ENCODE measurements at regions not wholly inside any gene's neighbourhood (a gene's known extent, or its start where the extent isn't known, plus 50 kb on each side); places are given as distances from the start of the nearest gene placed in this dataset.

DNA sequence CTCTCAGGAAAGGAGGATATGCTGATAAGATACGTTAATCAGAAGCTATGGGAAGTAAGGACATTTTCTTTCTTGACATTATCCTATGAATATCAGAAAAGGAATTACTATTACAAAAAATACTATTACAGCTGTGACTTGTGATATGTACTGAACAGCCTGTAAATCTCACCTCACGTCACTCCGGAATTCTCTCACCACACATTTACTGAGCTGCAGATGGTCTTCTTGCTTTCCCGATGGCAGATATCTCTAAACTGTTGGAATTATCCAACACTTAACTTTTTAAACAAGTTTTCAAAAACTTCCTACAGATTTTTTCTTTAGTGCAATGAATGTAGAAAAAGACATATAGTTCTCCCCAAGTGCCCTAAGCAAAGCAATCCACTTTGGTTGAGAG, 313.4 kb downstream of the GPR37 start:
- Histone ChIP-seq H3K23ac (ENCODE audit: insufficient read length) (no peak overlapping the region), H3K79me2 (ENCODE audit: control insufficient read depth in 1 of 2, insufficient read depth in 2 of 2, low read length in 2 of 2) (no peaks in the 10 kb centered on the region), H3K9me3 (ENCODE audit: insufficient read depth in 2 of 2, low read depth in 1 of 2, low read length in 1 of 2) (no peaks in the 10 kb centered on the region), H3K4me2 (ENCODE audit: insufficient read depth in 1 of 2, low read depth in 2 of 2, low read length in 2 of 2) (no peak overlapping the region), H4K8ac (ENCODE audit: extremely low read depth, insufficient read depth, low read length) (no peak overlapping the region), H2AFZ (ENCODE audit: low read length) (no peak overlapping the region), H2BK5ac (ENCODE audit: low read depth, low read length) (no peak overlapping the region), H3K18ac (ENCODE audit: extremely low read depth, low read length) (no peak overlapping the region), H3K27me3 (replicated peaks in 1 of 4; ENCODE audit: control insufficient read depth in 3 of 4, extremely low read depth in 1 of 4, insufficient read depth in 3 of 4, low read length in 3 of 4) (no peaks in the 10 kb centered on the region), H3K36me3 (ENCODE audit: control insufficient read depth in 2 of 4, insufficient read depth in 4 of 4, low read length in 3 of 4) (no peaks in the 10 kb centered on the region), H3K79me1 (ENCODE audit: low read depth, low read length) (no peaks in the 10 kb centered on the region), H3K56ac (replicated peaks; ENCODE audit: insufficient read length, low read depth, low read length) (no peak overlapping the region), H3K9ac (replicated peaks in 1 of 4; ENCODE audit: extremely low read depth in 1 of 4, low read depth in 3 of 4, low read length in 3 of 4) (no peak overlapping the region), H2BK120ac (replicated peaks; ENCODE audit: low read depth, low read length) (no peak overlapping the region), H2BK20ac (ENCODE audit: low read length) (no peak overlapping the region), H4K91ac (replicated peaks; ENCODE audit: insufficient read length, low read length) (no peak overlapping the region), H3K14ac (ENCODE audit: insufficient read length) (no peak overlapping the region), H4K20me1 (replicated peaks in 1 of 2; ENCODE audit: control insufficient read depth in 1 of 2, insufficient read depth in 2 of 2, low read length in 2 of 2) (no peaks in the 10 kb centered on the region), H3K4ac (replicated peaks; ENCODE audit: insufficient read length, low read depth, low read length) (no peak overlapping the region), H3K23me2 (ENCODE audit: low read depth, low read length) (no peaks in the 10 kb centered on the region), H2AK5ac (ENCODE audit: low read depth, low read length) (no peak overlapping the region), H3K27ac (ENCODE audit: low read depth, low read length) (no peak overlapping the region), H3K4me3 (ENCODE audit: extremely low read depth in 1 of 4, insufficient read depth in 2 of 4, low read depth in 3 of 4, low read length in 4 of 4) (no peak overlapping the region), H2BK12ac (ENCODE audit: low read depth, low read length) (no peak overlapping the region), H2BK15ac (ENCODE audit: low read length) (no peak overlapping the region), H4K5ac (ENCODE audit: insufficient read length, low read depth, low read length) (no peak overlapping the region), H3K4me1 (replicated peaks in 1 of 4; ENCODE audit: control insufficient read depth in 3 of 4, insufficient read depth in 4 of 4, low read length in 3 of 4) (no peaks in the 10 kb centered on the region)
- ChIA-PET CTCF (ENCODE audit: partially characterized antibody) (interaction anchor here (0.8 kb wide), 1 partner anchor 140 kb away, joined by 3 read pairs; no protein-coding TSS in a partner anchor), POLR2A (ENCODE audit: partially characterized antibody) (interaction anchor here (0.9 kb wide), 1 partner anchor 330 kb away, joined by 3 read pairs; no protein-coding TSS in a partner anchor)
- FAIRE-seq (no peak), DNase-seq (ENCODE audit: low read depth in 1 of 2, low spot score in 2 of 2) (no peak)
- 97% methylated on average over 4 of the region's 4 CpGs; no CpG with 5 or more reads in 1 of the 2 experiments for WGBS, 2 experiments (ENCODE audit: extremely low coverage in 1 of 2, insufficient coverage in 1 of 2, insufficient read length in 1 of 2, insufficient replicate concordance in 2 of 2, low coverage in 1 of 2, low lambda C conversion rate in 2 of 2, missing lambda C conversion rate in 1 of 2)
- TF ChIP-seq BCL11A (IDR thresholded peaks at IDR 0.05; ENCODE audit: low read depth in 2 of 2, low read length in 2 of 2): no peak
